K562 (cell line): ENCODE measurements at regions not wholly inside any gene's neighbourhood (a gene's known extent, or its start where the extent isn't known, plus 50 kb on each side); places are given as distances from the start of the nearest gene placed in this dataset.

Experiments used
- ATAC-seq: fragments of 200-7000 bp; cut with Tn5 transposase; 3 replicates; pipeline ENCODE4 v1.9.1; 2020; ENCODE audit warnings: moderate library complexity
- BruUV-seq: library from RNA; stranded (reverse); fragments of 400-500 nt; replicated peaks from 2 replicates; lab custom pipeline; 2021; lab: Mats Ljungman, UMichigan
- CTCF ChIA-PET: fragments of 300-600 bp; formaldehyde crosslinking; extraction: SDS; loops from one replicate; lab custom pipeline; 2021; ENCODE audit warnings: low intra/inter-chr PET ratio; lab: Yijun Ruan, JAX
- POLR2A ChIA-PET: fragments of 300-600, 350-650 bp; sonication (Branson Sonifier 250); formaldehyde crosslinking; extraction: SDS; loops from one replicate; lab custom pipeline; 2021; ENCODE audit warnings: antibody characterized with exemption, inconsistent platforms; lab: Yijun Ruan, JAX
- DNase-seq, 4 experiments: peaks; one replicate each; pipeline versions ENCODE4 v3.0.0 to v3.0.0-alpha.2; 2011 to 2018; ENCODE audit warnings: low spot score in 3 of 4, mixed read lengths in 3 of 4; ENCODE audit errors: extremely low read depth in 1 of 4
- FAIRE-seq: peaks from 2 replicates; lab custom pipeline; 2011; peaks lifted over from hg19 to GRCh38; lab: Jason Lieb, UNC
- H2AFZ ChIP-seq: 2 replicates; pipeline ENCODE4 v1.6.0; 2011; ENCODE audit warnings: low read depth, low read length, control low read depth, inconsistent platforms
- H3K27ac ChIP-seq: fragments of 200-600 bp; 3 replicates; pipeline ENCODE4 v1.8.0; 2011; ENCODE audit warnings: low read depth, mild to moderate bottlenecking, control low read depth, inconsistent platforms, low read length, moderate library complexity, mixed read lengths; ENCODE audit errors: extremely low read depth
- H3K27me3 ChIP-seq, 2 experiments: fragments of 300-600 bp in 1 of 2; 2 replicates in 1 of 2; 3 replicates in 1 of 2; pipeline versions ENCODE4 v1.6.0 to v1.8.0; 2011; ENCODE audit warnings: inconsistent platforms in 2 of 2, low read length in 2 of 2, mild to moderate bottlenecking in 1 of 2, mixed read lengths in 1 of 2, moderate library complexity in 1 of 2; ENCODE audit not compliant: control insufficient read depth in 2 of 2, insufficient read depth in 2 of 2
- H3K36me3 ChIP-seq: fragments of 300-600 bp; 3 replicates; pipeline ENCODE4 v1.8.0; 2011; ENCODE audit warnings: mild to moderate bottlenecking, low read length, inconsistent platforms; ENCODE audit not compliant: control insufficient read depth, insufficient read depth
- H3K4me1 ChIP-seq, 2 experiments: fragments of 200-600 bp in 1 of 2; replicated peaks in 1 of 2; 2 replicates in 1 of 2; 3 replicates in 1 of 2; pipeline versions ENCODE4 v1.5.1 to v1.8.0; 2011; ENCODE audit warnings: inconsistent platforms in 2 of 2, low read length in 2 of 2, mild to moderate bottlenecking in 1 of 2, mixed read lengths in 1 of 2, moderate library complexity in 1 of 2; ENCODE audit not compliant: control insufficient read depth in 2 of 2, insufficient read depth in 2 of 2
- H3K4me2 ChIP-seq: 2 replicates; pipeline ENCODE4 v1.6.1; 2011; ENCODE audit warnings: low read length, control low read depth, inconsistent platforms, mixed read lengths; ENCODE audit not compliant: insufficient read depth
- H3K4me3 ChIP-seq: fragments of 200-600 bp; sonication (generic), shearing (Covaris generic); 2 replicates; pipeline ENCODE4 v1.5.1; 2016; ENCODE audit warnings: control low read depth, inconsistent platforms
- H3K79me2 ChIP-seq: fragments of 200-600 bp; 3 replicates; pipeline ENCODE4 v1.8.0; 2011; ENCODE audit warnings: low read length, inconsistent platforms; ENCODE audit not compliant: control insufficient read depth, insufficient read depth
- H3K9ac ChIP-seq, 2 experiments: 2 replicates each; pipeline versions ENCODE4 v1.6.0 to v1.6.1; 2011; ENCODE audit warnings: low read depth in 2 of 2, low read length in 2 of 2, control low read depth in 1 of 2, inconsistent platforms in 1 of 2, mild to moderate bottlenecking in 1 of 2, mixed read lengths in 1 of 2; ENCODE audit not compliant: insufficient read depth in 1 of 2
- H3K9me1 ChIP-seq: one replicate; pipeline ENCODE4 v1.6.0; 2011; ENCODE audit warnings: inconsistent platforms, mild to moderate bottlenecking, low read length, moderate library complexity; ENCODE audit not compliant: control insufficient read depth, insufficient read depth
- H3K9me3 ChIP-seq: replicated peaks from 2 replicates; pipeline ENCODE4 v1.5.1; 2011; ENCODE audit warnings: low read depth, low read length, inconsistent platforms; ENCODE audit not compliant: control insufficient read depth, insufficient read depth
- H4K20me1 ChIP-seq: replicated peaks from 2 replicates; pipeline ENCODE4 v1.6.1; 2011; ENCODE audit warnings: low read length, inconsistent platforms, mixed read lengths; ENCODE audit not compliant: control insufficient read depth, insufficient read depth
- NFIX ChIP-seq: fragments of 250-450 bp; sonication (Bioruptor Pico); IDR thresholded peaks from 2 replicates; pipeline ENCODE4 v1.4.0; 2020; ENCODE audit warnings: low read depth, mild to moderate bottlenecking, moderate library complexity
- POLR3G ChIP-seq: IDR thresholded peaks from 2 replicates; pipeline ENCODE4 v1.6.1; 2011; ENCODE audit not compliant: insufficient read length, insufficient replicate concordance; ENCODE audit errors: extremely low read depth
- SMARCC2 ChIP-seq: fragments of 450-650 bp; IDR thresholded peaks from 2 replicates; pipeline ENCODE4 v1.6.1; 2017; ENCODE audit warnings: antibody characterized with exemption, moderate library complexity, mild to moderate bottlenecking, low read depth
- WGBS: fragments of 100-300 bp; shearing (Covaris generic); methylation state at CpG from one replicate; pipeline ENCODE4 v1.1.6; 2016; ENCODE audit warnings: low coverage, mixed read lengths; ENCODE audit not compliant: insufficient coverage; ENCODE audit errors: missing lambda C conversion rate; 5-methylcytosine and 5-hydroxymethylcytosine counted together
- in situ Hi-C: fragments of 300-500 bp; cut with MboI; formaldehyde crosslinking; loops from 4 replicates; pipeline ENCODE4 v1.15.0; 2018; ENCODE audit warnings: inconsistent platforms, mixed read lengths
- intact Hi-C: fragments of 100-400 bp; cut with micrococcal nuclease; formaldehyde crosslinking; loops from 2 replicates; pipeline ENCODE4 v1.14.2; 2022
- TF ChIP-seq, protein P1 (sequence below): fragments of 450-650 bp; formaldehyde crosslinking; IDR thresholded peaks from 2 replicates; pipeline ENCODE4 v1.4.0; 2020; ENCODE audit warnings: mild to moderate bottlenecking, moderate library complexity
- TF ChIP-seq, protein P2 (sequence below), 2 experiments: fragments of 450-650 bp; conservative IDR thresholded peaks; 2 replicates each; pipeline ENCODE4 v1.6.1; 2017; ENCODE audit warnings: mild to moderate bottlenecking in 2 of 2, moderate library complexity in 2 of 2

DNA sequence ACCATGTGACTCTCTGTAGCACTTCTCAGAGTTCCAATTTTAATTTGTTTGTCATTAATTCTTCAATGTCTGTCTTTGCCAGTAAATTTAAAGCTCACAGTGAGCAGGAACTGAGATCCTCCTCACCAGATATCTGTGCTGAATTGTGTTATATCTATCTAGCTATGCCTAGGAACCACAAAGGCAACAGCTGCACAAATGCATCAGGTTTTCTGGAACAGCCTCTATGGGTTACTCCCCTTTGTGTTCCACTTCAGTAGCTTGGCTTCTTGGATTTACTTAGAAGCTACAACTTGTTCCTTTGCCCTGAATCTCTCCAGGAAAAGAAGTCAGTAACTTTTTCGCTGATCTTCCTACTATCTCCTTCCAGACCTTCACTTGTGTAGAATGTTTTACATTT, 1237.8 kb upstream of the ADGRL4 start:
- CTCF ChIA-PET, result no interaction called here
- no peak for DNase-seq
- no peak for ATAC-seq
- H2AFZ ChIP-seq, result no peak overlapping the region
- H3K4me2 ChIP-seq, result no peak overlapping the region
- no peak for FAIRE-seq
- H3K36me3 ChIP-seq, result no peaks in the 10 kb centered on the region
- H4K20me1 ChIP-seq, result no peaks in the 10 kb centered on the region
- no peaks in the 10 kb centered on the region for H3K79me2 ChIP-seq
- WGBS, result 8% methylated on average over 1 of the region's 1 CpG
- no peak overlapping the region for H3K4me3 ChIP-seq
- in situ Hi-C loops (no loop called here), intact Hi-C loops (no loop called here)
- no peak overlapping the region for H3K9ac ChIP-seq
- no TSS peak for BruUV-seq
- H3K27me3 ChIP-seq, result no peaks in the 10 kb centered on the region
- H3K9me1 ChIP-seq, result no peaks in the 10 kb centered on the region
- no peak overlapping the region for H3K27ac ChIP-seq
- POLR2A ChIA-PET, result no interaction called here
- no peaks in the 10 kb centered on the region for H3K4me1 ChIP-seq
- no peaks in the 10 kb centered on the region for H3K9me3 ChIP-seq
- TF ChIP-seq, protein P1, sequence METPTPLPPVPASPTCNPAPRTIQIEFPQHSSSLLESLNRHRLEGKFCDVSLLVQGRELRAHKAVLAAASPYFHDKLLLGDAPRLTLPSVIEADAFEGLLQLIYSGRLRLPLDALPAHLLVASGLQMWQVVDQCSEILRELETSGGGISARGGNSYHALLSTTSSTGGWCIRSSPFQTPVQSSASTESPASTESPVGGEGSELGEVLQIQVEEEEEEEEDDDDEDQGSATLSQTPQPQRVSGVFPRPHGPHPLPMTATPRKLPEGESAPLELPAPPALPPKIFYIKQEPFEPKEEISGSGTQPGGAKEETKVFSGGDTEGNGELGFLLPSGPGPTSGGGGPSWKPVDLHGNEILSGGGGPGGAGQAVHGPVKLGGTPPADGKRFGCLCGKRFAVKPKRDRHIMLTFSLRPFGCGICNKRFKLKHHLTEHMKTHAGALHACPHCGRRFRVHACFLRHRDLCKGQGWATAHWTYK (CRISPR knock-in tag), result no peak
- no peak for TF ChIP-seq NFIX
- TF ChIP-seq POLR3G, result no peak
- TF ChIP-seq SMARCC2, result no peak
- TF ChIP-seq, protein P2, sequence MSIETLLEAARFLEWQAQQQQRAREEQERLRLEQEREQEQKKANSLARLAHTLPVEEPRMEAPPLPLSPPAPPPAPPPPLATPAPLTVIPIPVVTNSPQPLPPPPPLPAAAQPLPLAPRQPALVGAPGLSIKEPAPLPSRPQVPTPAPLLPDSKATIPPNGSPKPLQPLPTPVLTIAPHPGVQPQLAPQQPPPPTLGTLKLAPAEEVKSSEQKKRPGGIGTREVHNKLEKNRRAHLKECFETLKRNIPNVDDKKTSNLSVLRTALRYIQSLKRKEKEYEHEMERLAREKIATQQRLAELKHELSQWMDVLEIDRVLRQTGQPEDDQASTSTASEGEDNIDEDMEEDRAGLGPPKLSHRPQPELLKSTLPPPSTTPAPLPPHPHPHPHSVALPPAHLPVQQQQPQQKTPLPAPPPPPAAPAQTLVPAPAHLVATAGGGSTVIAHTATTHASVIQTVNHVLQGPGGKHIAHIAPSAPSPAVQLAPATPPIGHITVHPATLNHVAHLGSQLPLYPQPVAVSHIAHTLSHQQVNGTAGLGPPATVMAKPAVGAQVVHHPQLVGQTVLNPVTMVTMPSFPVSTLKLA (conservative IDR thresholded peaks at IDR 0.05), result no peak
